Neural crest cell (in vitro differentiated cells): ENCODE measurements at regions not wholly inside any gene's neighbourhood (a gene's known extent, or its start where the extent isn't known, plus 50 kb on each side); places are given as distances from the start of the nearest gene placed in this dataset.
"Not testable (repeated sequence)": the region's sequence is repeated elsewhere in the genome, so short reads cannot be mapped to it uniquely, and the experiment has no call there.

Source experiments
- DNase-seq: peaks from one replicate; pipeline ENCODE4 v3.0.0; 2021; ENCODE audit warnings: low read depth, mixed read lengths, low spot score
- H3K27ac Mint-ChIP-seq: one replicate; pipeline ENCODE4 v1.8.0; 2021; ENCODE audit warnings: mild to moderate bottlenecking, mixed read lengths; ENCODE audit not compliant: unreplicated experiment
- H3K27me3 Mint-ChIP-seq: 2 replicates; pipeline ENCODE4 v1.8.0; 2021; ENCODE audit warnings: low read depth, mild to moderate bottlenecking, mixed read lengths
- H3K36me3 Mint-ChIP-seq: 2 replicates; pipeline ENCODE4 v1.8.0; 2021; ENCODE audit warnings: low read depth, mild to moderate bottlenecking, mixed read lengths
- H3K4me1 Mint-ChIP-seq: 2 replicates; pipeline ENCODE4 v1.8.0; 2021; ENCODE audit warnings: mixed read lengths
- H3K4me3 Mint-ChIP-seq: one replicate; pipeline ENCODE4 v1.8.0; 2021; ENCODE audit warnings: mild to moderate bottlenecking, mixed read lengths
- H3K9me3 Mint-ChIP-seq: 2 replicates; pipeline ENCODE4 v1.8.0; 2021; ENCODE audit warnings: mixed read lengths
- CTCF ChIP-seq: fragments of 200-600 bp; sonication (generic); conservative IDR thresholded peaks from 2 replicates; pipeline ENCODE4 v1.5.0; 2021; ENCODE audit warnings: antibody characterized with exemption, mild to moderate bottlenecking

GRCh38 chrX:96081891-96082290, 602.8 kb upstream of the DIAPH2 start:
- no peak for TF ChIP-seq CTCF
- no peaks in the 10 kb centered on the region for H3K9me3 Mint-ChIP-seq
- no peak overlapping the region for H3K27ac Mint-ChIP-seq
- no peak for DNase-seq
- H3K36me3 Mint-ChIP-seq: no peaks in the 10 kb centered on the region
- no peak overlapping the region for H3K4me3 Mint-ChIP-seq
- peaks cover 2% of the 10 kb centered on the region for H3K27me3 Mint-ChIP-seq
- H3K4me1 Mint-ChIP-seq: no peaks in the 10 kb centered on the region

DNA sequence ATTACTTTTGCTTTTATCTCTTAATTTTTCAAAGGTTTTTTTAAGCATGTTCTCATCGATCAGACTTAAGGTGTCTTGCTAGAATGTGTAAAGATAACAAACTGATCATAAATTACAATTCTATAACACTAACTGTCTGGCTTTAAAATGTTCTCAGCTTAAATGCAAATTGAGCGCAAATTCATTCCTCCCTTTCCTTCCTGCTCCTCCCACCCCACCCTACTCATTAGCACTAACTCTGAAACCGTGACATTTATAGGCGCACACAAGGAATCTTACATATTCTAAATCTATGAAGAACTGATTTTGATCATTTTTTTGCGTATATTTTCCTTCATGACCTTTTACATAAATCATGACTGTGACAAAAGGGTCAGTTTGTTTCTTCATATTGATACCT, 590.0 kb upstream of the DIAPH2 start:
- H3K9me3 Mint-ChIP-seq: peaks cover 11% of the 10 kb centered on the region
- no peaks in the 10 kb centered on the region for H3K27me3 Mint-ChIP-seq
- DNase-seq: no peak
- no peaks in the 10 kb centered on the region for H3K4me1 Mint-ChIP-seq
- H3K4me3 Mint-ChIP-seq: no peak overlapping the region
- no peak overlapping the region for H3K27ac Mint-ChIP-seq
- no peak for TF ChIP-seq CTCF
- H3K36me3 Mint-ChIP-seq: no peaks in the 10 kb centered on the region

- no peak for TF ChIP-seq CTCF
- Mint-ChIP-seq H3K27me3 (no peaks in the 10 kb centered on the region), H3K4me3 (no peak overlapping the region), H3K27ac (no peak overlapping the region), H3K9me3 (no peaks in the 10 kb centered on the region), H3K36me3 (no peaks in the 10 kb centered on the region), H3K4me1 (no peaks in the 10 kb centered on the region)
- no peak for DNase-seq
Measured at GRCh38 chrX:96098471-96098870, 586.2 kb upstream of the DIAPH2 start.

- DNase-seq: no peak
- Mint-ChIP-seq H3K4me1 (no peaks in the 10 kb centered on the region), H3K4me3 (no peak overlapping the region), H3K36me3 (no peaks in the 10 kb centered on the region), H3K9me3 (no peaks in the 10 kb centered on the region), H3K27me3 (no peaks in the 10 kb centered on the region), H3K27ac (peak overlapping the region; percentile 40)
- TF ChIP-seq CTCF: no peak
Measured at GRCh38 chrX:96102997-96103396, 581.6 kb upstream of the DIAPH2 start.

DNA sequence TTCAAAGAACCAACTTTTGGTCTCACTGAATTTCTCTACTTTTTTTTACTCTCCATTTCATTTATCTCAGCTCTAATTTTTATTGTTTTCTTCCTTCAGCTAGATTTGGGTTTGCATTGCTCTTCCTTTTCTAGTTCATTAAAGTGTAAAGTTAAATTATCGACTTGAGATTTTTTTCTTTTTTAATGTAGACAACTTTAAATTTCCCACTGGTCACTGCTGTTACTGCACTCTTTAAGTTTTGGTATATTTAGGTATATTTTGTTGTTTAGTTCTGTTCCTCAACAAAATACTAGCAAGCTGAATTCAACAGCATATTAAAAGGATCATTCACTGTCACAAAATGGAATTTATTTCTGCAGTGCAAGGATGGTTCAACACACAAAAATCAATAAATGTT, 572.0 kb upstream of the DIAPH2 start:
- H3K9me3 Mint-ChIP-seq: peaks cover 4% of the 10 kb centered on the region
- no peaks in the 10 kb centered on the region for H3K27me3 Mint-ChIP-seq
- H3K36me3 Mint-ChIP-seq: peaks cover 2% of the 10 kb centered on the region
- DNase-seq: no peak
- no peak overlapping the region for H3K27ac Mint-ChIP-seq
- TF ChIP-seq CTCF: no peak
- no peak overlapping the region for H3K4me3 Mint-ChIP-seq
- H3K4me1 Mint-ChIP-seq: no peaks in the 10 kb centered on the region

DNA sequence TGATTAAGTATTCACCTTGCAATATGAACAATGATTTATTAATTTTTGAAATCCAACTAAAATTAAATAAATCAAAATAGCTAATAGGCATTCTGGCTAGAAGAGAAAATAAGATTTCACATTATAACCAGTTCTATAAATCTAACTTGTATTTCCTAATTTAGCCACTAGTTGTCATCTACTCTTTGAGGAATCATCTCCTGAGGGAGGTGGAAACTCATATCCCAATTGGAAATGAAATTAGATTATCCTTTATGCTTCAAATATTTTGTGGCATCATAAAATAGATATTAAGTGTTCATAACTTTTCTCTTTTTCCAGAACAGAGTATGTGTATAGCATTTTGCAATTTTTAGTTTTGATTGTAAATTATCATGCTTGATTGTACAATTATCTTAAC, 558.5 kb upstream of the DIAPH2 start:
- H3K36me3 Mint-ChIP-seq: no peaks in the 10 kb centered on the region
- H3K4me3 Mint-ChIP-seq: no peak overlapping the region
- H3K9me3 Mint-ChIP-seq: peaks cover 3% of the 10 kb centered on the region
- DNase-seq: no peak
- TF ChIP-seq CTCF: peak; percentile 47
- H3K27me3 Mint-ChIP-seq: no peaks in the 10 kb centered on the region
- no peaks in the 10 kb centered on the region for H3K4me1 Mint-ChIP-seq
- H3K27ac Mint-ChIP-seq: no peak overlapping the region

- not testable (repeated sequence) for H3K27ac Mint-ChIP-seq, H3K27me3 Mint-ChIP-seq, H3K4me1 Mint-ChIP-seq, DNase-seq, H3K36me3 Mint-ChIP-seq, H3K9me3 Mint-ChIP-seq, H3K4me3 Mint-ChIP-seq
Measured at GRCh38 chrX:96128058-96128457, 556.6 kb upstream of the DIAPH2 start.
